HepG2 (cell line): ENCODE measurements at regions not wholly inside any gene's neighbourhood (a gene's known extent, or its start where the extent isn't known, plus 50 kb on each side); places are given as distances from the start of the nearest gene placed in this dataset.

Experiments used
- BATF2 ChIP-seq: sonication (generic); formaldehyde crosslinking; IDR thresholded peaks from 2 replicates; pipeline ENCODE4 v1.8.0; 2022; ENCODE audit warnings: mild to moderate bottlenecking, missing genetic modification reagents, moderate library complexity
- ERF ChIP-seq: IDR thresholded peaks from 2 replicates; pipeline ENCODE4 v1.6.1; 2018; ENCODE audit warnings: missing biosample characterization, missing genetic modification reagents
- JUNB ChIP-seq: sonication (generic); formaldehyde crosslinking; IDR thresholded peaks from 2 replicates; pipeline ENCODE4 v1.8.0; 2022; ENCODE audit warnings: missing genetic modification reagents, mild to moderate bottlenecking, borderline replicate concordance
- KDM5B ChIP-seq: sonication (generic); formaldehyde crosslinking; IDR thresholded peaks from 2 replicates; pipeline ENCODE4 v1.4.0; 2020; ENCODE audit warnings: missing genetic modification reagents, mild to moderate bottlenecking, borderline replicate concordance
- KLF11 ChIP-seq: IDR thresholded peaks from 2 replicates; pipeline ENCODE4 v1.6.1; 2016; ENCODE audit warnings: missing compliant biosample characterization
- NCOR1 ChIP-seq: fragments of 200-600 bp; sonication (generic); IDR thresholded peaks from 2 replicates; pipeline ENCODE4 v1.7.0; 2017; ENCODE audit warnings: antibody characterized with exemption, low read length, borderline replicate concordance
- RCOR2 ChIP-seq: IDR thresholded peaks from 2 replicates; pipeline ENCODE4 v1.6.1; 2016; ENCODE audit warnings: missing biosample characterization, missing genetic modification reagents
- STAT5B ChIP-seq: sonication (generic); formaldehyde crosslinking; IDR thresholded peaks from 2 replicates; pipeline ENCODE4 v1.4.0; 2020; ENCODE audit warnings: missing genetic modification reagents
- TBP ChIP-seq: sonication (generic); formaldehyde crosslinking; IDR thresholded peaks from 2 replicates; pipeline ENCODE4 v1.5.0; 2020; ENCODE audit warnings: missing genetic modification reagents
- ZNF205 ChIP-seq: IDR thresholded peaks from 2 replicates; pipeline ENCODE4 v1.6.1; 2018; ENCODE audit warnings: missing biosample characterization, missing genetic modification reagents
- ZNF335 ChIP-seq: sonication (generic); formaldehyde crosslinking; IDR thresholded peaks from 2 replicates; pipeline ENCODE4 v1.4.0; 2020; ENCODE audit warnings: missing genetic modification reagents
- ZNF550 ChIP-seq: sonication (generic); formaldehyde crosslinking; IDR thresholded peaks from 2 replicates; pipeline ENCODE4 v1.4.0; 2020; ENCODE audit warnings: mild to moderate bottlenecking, missing genetic modification reagents, borderline replicate concordance
- ZNF574 ChIP-seq: sonication (generic); formaldehyde crosslinking; IDR thresholded peaks from 2 replicates; pipeline ENCODE4 v1.4.0; 2020; ENCODE audit warnings: missing genetic modification reagents
- TF ChIP-seq, protein P1 (sequence below): sonication (generic); formaldehyde crosslinking; IDR thresholded peaks from 2 replicates; pipeline ENCODE4 v1.5.1; 2020; ENCODE audit warnings: missing genetic modification reagents, mild to moderate bottlenecking, borderline replicate concordance
- TF ChIP-seq, protein P2 (sequence below): sonication (generic); formaldehyde crosslinking; conservative IDR thresholded peaks from 2 replicates; pipeline ENCODE4 v1.8.0; 2022; ENCODE audit warnings: mild to moderate bottlenecking, moderate library complexity, missing genetic modification reagents
- TF ChIP-seq, protein P3 (sequence below): IDR thresholded peaks from 2 replicates; pipeline ENCODE4 v1.6.1; 2016; ENCODE audit warnings: low read depth, missing genetic modification reagents, missing compliant biosample characterization

DNA sequence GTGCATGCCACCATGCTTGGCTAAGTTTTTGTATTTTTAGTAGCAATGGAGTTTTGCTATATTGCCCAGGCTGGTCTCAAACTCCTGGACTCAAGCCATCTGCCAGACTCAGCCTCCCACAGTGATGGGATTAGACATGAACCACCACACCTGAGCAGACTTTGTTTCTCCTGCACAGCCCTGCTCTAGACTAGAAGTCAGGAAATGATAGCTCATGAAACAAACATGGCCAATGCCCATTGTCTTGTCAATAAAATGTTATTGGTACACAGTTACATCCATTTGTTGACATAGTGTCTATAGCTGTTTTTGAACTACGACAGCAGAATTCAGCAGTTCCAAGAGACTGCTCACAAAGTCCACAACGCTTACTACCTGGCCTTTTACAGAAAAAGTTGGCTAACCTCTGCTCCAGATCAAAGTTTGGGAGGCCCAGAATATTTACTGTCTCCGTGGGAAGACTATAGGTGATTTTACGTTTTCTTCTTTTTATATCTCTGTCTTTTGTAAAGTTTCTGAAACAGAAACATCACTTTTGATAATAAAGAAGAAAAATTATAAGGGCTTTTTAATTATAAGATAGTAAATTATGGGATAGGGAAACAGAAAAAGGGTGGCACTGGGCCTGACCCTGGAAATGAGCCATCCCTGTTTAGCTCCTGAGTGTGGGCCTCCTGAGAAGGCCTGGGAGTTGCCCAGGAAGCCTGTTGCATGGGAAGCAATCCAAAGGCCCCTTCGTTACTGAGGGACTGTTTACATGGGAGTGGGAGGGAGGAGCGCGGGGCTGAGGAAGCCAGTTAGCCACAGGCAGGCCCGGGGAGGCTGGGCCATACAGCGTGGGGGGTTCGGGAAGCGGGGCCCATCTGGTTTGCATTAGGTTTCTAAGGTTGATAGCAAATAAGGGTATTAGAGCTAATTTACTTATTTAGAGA, 201.5 kb downstream of the IRF8 start (continued):
- TF ChIP-seq, protein P1, sequence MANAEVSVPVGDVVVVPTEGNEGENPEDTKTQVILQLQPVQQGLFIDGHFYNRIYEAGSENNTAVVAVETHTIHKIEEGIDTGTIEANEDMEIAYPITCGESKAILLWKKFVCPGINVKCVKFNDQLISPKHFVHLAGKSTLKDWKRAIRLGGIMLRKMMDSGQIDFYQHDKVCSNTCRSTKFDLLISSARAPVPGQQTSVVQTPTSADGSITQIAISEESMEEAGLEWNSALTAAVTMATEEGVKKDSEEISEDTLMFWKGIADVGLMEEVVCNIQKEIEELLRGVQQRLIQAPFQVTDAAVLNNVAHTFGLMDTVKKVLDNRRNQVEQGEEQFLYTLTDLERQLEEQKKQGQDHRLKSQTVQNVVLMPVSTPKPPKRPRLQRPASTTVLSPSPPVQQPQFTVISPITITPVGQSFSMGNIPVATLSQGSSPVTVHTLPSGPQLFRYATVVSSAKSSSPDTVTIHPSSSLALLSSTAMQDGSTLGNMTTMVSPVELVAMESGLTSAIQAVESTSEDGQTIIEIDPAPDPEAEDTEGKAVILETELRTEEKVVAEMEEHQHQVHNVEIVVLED (CRISPR knock-in tag): peak; percentile 17; the same call in 1 of the 2 replicates
- TF ChIP-seq KDM5B (no peak), STAT5B (CRISPR knock-in tag) (no peak), BATF2 (CRISPR knock-in tag) (no peak), RCOR2 (CRISPR knock-in tag) (no peak), ZNF574 (CRISPR knock-in tag) (peak; percentile 36), ZNF335 (no peak), NCOR1 (peak; percentile 76), KLF11 (CRISPR knock-in tag) (no peak), ERF (peak; percentile 48; the same call in 1 of the 2 replicates), ZNF550 (no peak), JUNB (CRISPR knock-in tag) (no peak), ZNF205 (peak; percentile 59; the same call in 1 of the 2 replicates), TBP (no peak)
- TF ChIP-seq, protein P2, sequence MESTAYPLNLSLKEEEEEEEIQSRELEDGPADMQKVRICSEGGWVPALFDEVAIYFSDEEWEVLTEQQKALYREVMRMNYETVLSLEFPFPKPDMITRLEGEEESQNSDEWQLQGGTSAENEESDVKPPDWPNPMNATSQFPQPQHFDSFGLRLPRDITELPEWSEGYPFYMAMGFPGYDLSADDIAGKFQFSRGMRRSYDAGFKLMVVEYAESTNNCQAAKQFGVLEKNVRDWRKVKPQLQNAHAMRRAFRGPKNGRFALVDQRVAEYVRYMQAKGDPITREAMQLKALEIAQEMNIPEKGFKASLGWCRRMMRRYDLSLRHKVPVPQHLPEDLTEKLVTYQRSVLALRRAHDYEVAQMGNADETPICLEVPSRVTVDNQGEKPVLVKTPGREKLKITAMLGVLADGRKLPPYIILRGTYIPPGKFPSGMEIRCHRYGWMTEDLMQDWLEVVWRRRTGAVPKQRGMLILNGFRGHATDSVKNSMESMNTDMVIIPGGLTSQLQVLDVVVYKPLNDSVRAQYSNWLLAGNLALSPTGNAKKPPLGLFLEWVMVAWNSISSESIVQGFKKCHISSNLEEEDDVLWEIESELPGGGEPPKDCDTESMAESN: no peak
- TF ChIP-seq, protein P3, sequence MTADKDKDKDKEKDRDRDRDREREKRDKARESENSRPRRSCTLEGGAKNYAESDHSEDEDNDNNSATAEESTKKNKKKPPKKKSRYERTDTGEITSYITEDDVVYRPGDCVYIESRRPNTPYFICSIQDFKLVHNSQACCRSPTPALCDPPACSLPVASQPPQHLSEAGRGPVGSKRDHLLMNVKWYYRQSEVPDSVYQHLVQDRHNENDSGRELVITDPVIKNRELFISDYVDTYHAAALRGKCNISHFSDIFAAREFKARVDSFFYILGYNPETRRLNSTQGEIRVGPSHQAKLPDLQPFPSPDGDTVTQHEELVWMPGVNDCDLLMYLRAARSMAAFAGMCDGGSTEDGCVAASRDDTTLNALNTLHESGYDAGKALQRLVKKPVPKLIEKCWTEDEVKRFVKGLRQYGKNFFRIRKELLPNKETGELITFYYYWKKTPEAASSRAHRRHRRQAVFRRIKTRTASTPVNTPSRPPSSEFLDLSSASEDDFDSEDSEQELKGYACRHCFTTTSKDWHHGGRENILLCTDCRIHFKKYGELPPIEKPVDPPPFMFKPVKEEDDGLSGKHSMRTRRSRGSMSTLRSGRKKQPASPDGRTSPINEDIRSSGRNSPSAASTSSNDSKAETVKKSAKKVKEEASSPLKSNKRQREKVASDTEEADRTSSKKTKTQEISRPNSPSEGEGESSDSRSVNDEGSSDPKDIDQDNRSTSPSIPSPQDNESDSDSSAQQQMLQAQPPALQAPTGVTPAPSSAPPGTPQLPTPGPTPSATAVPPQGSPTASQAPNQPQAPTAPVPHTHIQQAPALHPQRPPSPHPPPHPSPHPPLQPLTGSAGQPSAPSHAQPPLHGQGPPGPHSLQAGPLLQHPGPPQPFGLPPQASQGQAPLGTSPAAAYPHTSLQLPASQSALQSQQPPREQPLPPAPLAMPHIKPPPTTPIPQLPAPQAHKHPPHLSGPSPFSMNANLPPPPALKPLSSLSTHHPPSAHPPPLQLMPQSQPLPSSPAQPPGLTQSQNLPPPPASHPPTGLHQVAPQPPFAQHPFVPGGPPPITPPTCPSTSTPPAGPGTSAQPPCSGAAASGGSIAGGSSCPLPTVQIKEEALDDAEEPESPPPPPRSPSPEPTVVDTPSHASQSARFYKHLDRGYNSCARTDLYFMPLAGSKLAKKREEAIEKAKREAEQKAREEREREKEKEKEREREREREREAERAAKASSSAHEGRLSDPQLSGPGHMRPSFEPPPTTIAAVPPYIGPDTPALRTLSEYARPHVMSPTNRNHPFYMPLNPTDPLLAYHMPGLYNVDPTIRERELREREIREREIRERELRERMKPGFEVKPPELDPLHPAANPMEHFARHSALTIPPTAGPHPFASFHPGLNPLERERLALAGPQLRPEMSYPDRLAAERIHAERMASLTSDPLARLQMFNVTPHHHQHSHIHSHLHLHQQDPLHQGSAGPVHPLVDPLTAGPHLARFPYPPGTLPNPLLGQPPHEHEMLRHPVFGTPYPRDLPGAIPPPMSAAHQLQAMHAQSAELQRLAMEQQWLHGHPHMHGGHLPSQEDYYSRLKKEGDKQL (CRISPR knock-in tag): no peak
